HEK293 (cell line): ENCODE measurements at regions not wholly inside any gene's neighbourhood (a gene's known extent, or its start where the extent isn't known, plus 50 kb on each side); places are given as distances from the start of the nearest gene placed in this dataset.

ENCODE experiments used
- CTCF ChIA-PET: fragments of 350-600 bp; formaldehyde crosslinking; extraction: SDS; loops from one replicate; lab custom pipeline; 2021; ENCODE audit warnings: antibody characterized with exemption; lab: Yijun Ruan, JAX
- POLR2A ChIA-PET: fragments of 300-600 bp; formaldehyde crosslinking; extraction: SDS; loops from one replicate; lab custom pipeline; 2020; ENCODE audit warnings: antibody characterized with exemption, inconsistent platforms; lab: Yijun Ruan, JAX
- H3K27ac ChIP-seq: fragments of 200-500 bp; sonication (Bioruptor generic); 2 replicates; pipeline ENCODE4 v1.5.1; 2014; ENCODE audit warnings: low read depth, low read length, control low read depth, inconsistent platforms; ENCODE audit errors: extremely low read depth
- H3K36me3 ChIP-seq, 2 experiments: fragments of 200-500 bp in 1 of 2; sonication (Bioruptor generic) in 1 of 2; 1 replicate in 1 of 2; 2 replicates in 1 of 2; pipeline ENCODE4 v1.5.1; 2014 to 2017; ENCODE audit warnings: inconsistent platforms in 2 of 2, low read length in 2 of 2; ENCODE audit not compliant: control insufficient read depth in 2 of 2, insufficient read depth in 1 of 2
- H3K4me1 ChIP-seq: fragments of 200-500 bp; sonication (Bioruptor generic); 2 replicates; pipeline ENCODE4 v1.5.1; 2014; ENCODE audit warnings: mild to moderate bottlenecking, low read length, inconsistent platforms; ENCODE audit not compliant: control insufficient read depth, insufficient read depth
- H3K4me3 ChIP-seq: 2 replicates; pipeline ENCODE4 v1.5.1; 2011; ENCODE audit warnings: low read depth, mild to moderate bottlenecking, control low read depth, low read length, moderate library complexity
- H3K9me3 ChIP-seq: fragments of 200-500 bp; sonication (Bioruptor generic); 2 replicates; pipeline ENCODE4 v1.5.1; 2014; ENCODE audit warnings: low read depth, low read length, inconsistent platforms; ENCODE audit not compliant: control insufficient read depth, insufficient read depth
- ELK4 ChIP-seq: IDR thresholded peaks from 2 replicates; pipeline ENCODE4 v1.6.1; 2011; ENCODE audit warnings: mild to moderate bottlenecking, low read depth, low read length, borderline replicate concordance
- ZBTB1 ChIP-seq: fragments of 450-650 bp; formaldehyde crosslinking; IDR thresholded peaks from 2 replicates; pipeline ENCODE4 v1.5.1; 2016; ENCODE audit warnings: missing biosample characterization, missing genetic modification characterization
- ZBTB44 ChIP-seq: fragments of 450-650 bp; IDR thresholded peaks from 2 replicates; pipeline ENCODE4 v1.5.1; 2018; ENCODE audit warnings: missing biosample characterization, mild to moderate bottlenecking, missing genetic modification characterization
- ZNF155 ChIP-seq: fragments of 450-650 bp; formaldehyde crosslinking; IDR thresholded peaks from 2 replicates; pipeline ENCODE4 v1.5.1; 2016; ENCODE audit warnings: missing biosample characterization, missing genetic modification characterization
- ZNF184 ChIP-seq: fragments of 450-650 bp; IDR thresholded peaks from 2 replicates; pipeline ENCODE4 v1.5.1; 2018; ENCODE audit warnings: missing biosample characterization, mild to moderate bottlenecking, missing genetic modification characterization
- ZNF26 ChIP-seq: fragments of 450-650 bp; formaldehyde crosslinking; IDR thresholded peaks from 2 replicates; pipeline ENCODE4 v1.5.1; 2016; ENCODE audit warnings: missing biosample characterization, missing genetic modification characterization
- ZNF394 ChIP-seq: fragments of 450-650 bp; formaldehyde crosslinking; IDR thresholded peaks from 2 replicates; pipeline ENCODE4 v1.5.1; 2016; ENCODE audit warnings: missing biosample characterization, missing genetic modification characterization, mild to moderate bottlenecking, moderate library complexity, borderline replicate concordance
- ZNF404 ChIP-seq: fragments of 450-650 bp; formaldehyde crosslinking; IDR thresholded peaks from 2 replicates; pipeline ENCODE4 v1.5.1; 2017; ENCODE audit warnings: missing biosample characterization, missing genetic modification characterization
- ZNF510 ChIP-seq: fragments of 450-650 bp; formaldehyde crosslinking; IDR thresholded peaks from 2 replicates; pipeline ENCODE4 v1.5.1; 2018; ENCODE audit warnings: mild to moderate bottlenecking, missing genetic modification characterization, missing biosample characterization; ENCODE audit not compliant: insufficient replicate concordance
- ZNF548 ChIP-seq: fragments of 450-650 bp; formaldehyde crosslinking; IDR thresholded peaks from 2 replicates; pipeline ENCODE4 v1.5.1; 2016; ENCODE audit warnings: missing biosample characterization, missing genetic modification characterization
- ZNF610 ChIP-seq: fragments of 450-650 bp; formaldehyde crosslinking; IDR thresholded peaks from 2 replicates; pipeline ENCODE4 v1.5.1; 2016; ENCODE audit warnings: missing biosample characterization, missing genetic modification characterization, borderline replicate concordance
- ZNF677 ChIP-seq: fragments of 450-650 bp; IDR thresholded peaks from 2 replicates; pipeline ENCODE4 v1.5.0; 2018; ENCODE audit warnings: missing biosample characterization, mild to moderate bottlenecking, missing genetic modification characterization, moderate library complexity
- ZNF707 ChIP-seq: fragments of 450-650 bp; formaldehyde crosslinking; IDR thresholded peaks from 2 replicates; pipeline ENCODE4 v1.5.1; 2016; ENCODE audit warnings: missing biosample characterization, missing genetic modification characterization
- ZSCAN23 ChIP-seq: fragments of 450-650 bp; formaldehyde crosslinking; IDR thresholded peaks from 2 replicates; pipeline ENCODE4 v1.5.1; 2016; ENCODE audit warnings: missing biosample characterization, missing genetic modification characterization
- ZSCAN5A ChIP-seq: fragments of 450-650 bp; formaldehyde crosslinking; IDR thresholded peaks from 2 replicates; pipeline ENCODE4 v1.5.1; 2016; ENCODE audit warnings: missing biosample characterization, missing genetic modification characterization
- TF ChIP-seq, protein P1 (sequence below): fragments of 450-650 bp; formaldehyde crosslinking; IDR thresholded peaks from 2 replicates; pipeline ENCODE4 v1.5.1; 2016; ENCODE audit warnings: missing biosample characterization, missing genetic modification characterization
- TF ChIP-seq, protein P2 (sequence below): fragments of 450-650 bp; formaldehyde crosslinking; IDR thresholded peaks from 2 replicates; pipeline ENCODE4 v1.5.1; 2016; ENCODE audit warnings: missing biosample characterization, missing genetic modification characterization
- TF ChIP-seq, protein P3 (sequence below): fragments of 450-650 bp; formaldehyde crosslinking; IDR thresholded peaks from 2 replicates; pipeline ENCODE4 v1.5.1; 2016; ENCODE audit warnings: missing biosample characterization, missing genetic modification characterization, borderline replicate concordance

DNA sequence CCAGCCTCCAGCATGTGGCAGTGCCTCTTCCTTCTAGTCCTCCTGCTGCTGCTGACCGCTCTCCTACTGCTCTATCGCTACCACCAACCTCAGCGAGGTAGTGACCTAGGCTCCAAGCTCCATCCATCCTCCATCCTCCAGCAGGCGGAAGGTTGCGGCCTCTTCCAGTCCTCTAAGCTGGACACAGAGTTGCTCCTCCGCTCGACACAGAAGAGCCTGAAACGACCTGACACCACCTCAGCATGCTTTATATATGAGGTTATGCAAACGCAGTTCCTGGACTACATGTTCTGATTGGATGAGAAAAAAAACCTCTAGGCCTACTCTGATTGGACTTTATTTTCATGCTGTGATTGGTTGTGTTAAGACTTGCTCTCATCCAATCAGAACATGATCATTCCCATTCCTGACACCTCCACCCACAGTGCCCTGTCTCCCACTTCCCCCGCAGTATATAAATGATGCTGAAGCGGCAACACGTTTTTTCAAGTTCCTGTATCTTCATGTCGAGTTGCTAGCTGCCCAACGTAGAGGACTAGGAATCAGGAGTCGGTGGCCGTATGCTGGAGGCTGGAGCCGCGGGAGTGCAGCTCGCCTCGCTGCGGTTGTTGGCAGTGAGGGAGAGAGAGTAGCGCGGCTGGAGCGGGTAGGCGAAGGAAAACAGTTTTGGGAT lies 398.1 kb downstream of the KCNJ18 start:
- ChIA-PET CTCF (no interaction called here), POLR2A (no interaction called here)
- H3K36me3 ChIP-seq: no peaks in the 10 kb centered on the region
- no peaks in the 10 kb centered on the region for H3K4me1 ChIP-seq
- no peaks in the 10 kb centered on the region for H3K9me3 ChIP-seq
- H3K27ac ChIP-seq: no peak overlapping the region
- no peak overlapping the region for H3K4me3 ChIP-seq
- TF ChIP-seq ZNF404 (tag by site-specific recombination) (no peak), ZNF677 (tag by site-specific recombination) (no peak), ZNF548 (tag by site-specific recombination) (no peak), ZNF610 (tag by site-specific recombination) (no peak), ZNF510 (no peak), ZBTB1 (tag by site-specific recombination) (no peak), ZNF26 (tag by site-specific recombination) (no peak), ZBTB44 (no peak), ZNF155 (tag by site-specific recombination) (no peak), ZNF707 (tag by site-specific recombination) (no peak), ZSCAN5A (tag by site-specific recombination) (no peak), ZSCAN23 (tag by site-specific recombination) (no peak), ELK4 (no peak), ZNF394 (tag by site-specific recombination) (no peak), ZNF184 (tag by site-specific recombination) (no peak)
- TF ChIP-seq, protein P1, sequence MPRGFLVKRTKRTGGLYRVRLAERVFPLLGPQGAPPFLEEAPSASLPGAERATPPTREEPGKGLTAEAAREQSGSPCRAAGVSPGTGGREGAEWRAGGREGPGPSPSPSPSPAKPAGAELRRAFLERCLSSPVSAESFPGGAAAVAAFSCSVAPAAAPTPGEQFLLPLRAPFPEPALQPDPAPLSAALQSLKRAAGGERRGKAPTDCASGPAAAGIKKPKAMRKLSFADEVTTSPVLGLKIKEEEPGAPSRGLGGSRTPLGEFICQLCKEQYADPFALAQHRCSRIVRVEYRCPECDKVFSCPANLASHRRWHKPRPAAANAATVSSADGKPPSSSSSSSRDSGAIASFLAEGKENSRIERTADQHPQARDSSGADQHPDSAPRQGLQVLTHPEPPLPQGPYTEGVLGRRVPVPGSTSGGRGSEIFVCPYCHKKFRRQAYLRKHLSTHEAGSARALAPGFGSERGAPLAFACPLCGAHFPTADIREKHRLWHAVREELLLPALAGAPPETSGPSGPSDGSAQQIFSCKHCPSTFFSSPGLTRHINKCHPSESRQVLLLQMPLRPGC: no peak
- TF ChIP-seq, protein P2, sequence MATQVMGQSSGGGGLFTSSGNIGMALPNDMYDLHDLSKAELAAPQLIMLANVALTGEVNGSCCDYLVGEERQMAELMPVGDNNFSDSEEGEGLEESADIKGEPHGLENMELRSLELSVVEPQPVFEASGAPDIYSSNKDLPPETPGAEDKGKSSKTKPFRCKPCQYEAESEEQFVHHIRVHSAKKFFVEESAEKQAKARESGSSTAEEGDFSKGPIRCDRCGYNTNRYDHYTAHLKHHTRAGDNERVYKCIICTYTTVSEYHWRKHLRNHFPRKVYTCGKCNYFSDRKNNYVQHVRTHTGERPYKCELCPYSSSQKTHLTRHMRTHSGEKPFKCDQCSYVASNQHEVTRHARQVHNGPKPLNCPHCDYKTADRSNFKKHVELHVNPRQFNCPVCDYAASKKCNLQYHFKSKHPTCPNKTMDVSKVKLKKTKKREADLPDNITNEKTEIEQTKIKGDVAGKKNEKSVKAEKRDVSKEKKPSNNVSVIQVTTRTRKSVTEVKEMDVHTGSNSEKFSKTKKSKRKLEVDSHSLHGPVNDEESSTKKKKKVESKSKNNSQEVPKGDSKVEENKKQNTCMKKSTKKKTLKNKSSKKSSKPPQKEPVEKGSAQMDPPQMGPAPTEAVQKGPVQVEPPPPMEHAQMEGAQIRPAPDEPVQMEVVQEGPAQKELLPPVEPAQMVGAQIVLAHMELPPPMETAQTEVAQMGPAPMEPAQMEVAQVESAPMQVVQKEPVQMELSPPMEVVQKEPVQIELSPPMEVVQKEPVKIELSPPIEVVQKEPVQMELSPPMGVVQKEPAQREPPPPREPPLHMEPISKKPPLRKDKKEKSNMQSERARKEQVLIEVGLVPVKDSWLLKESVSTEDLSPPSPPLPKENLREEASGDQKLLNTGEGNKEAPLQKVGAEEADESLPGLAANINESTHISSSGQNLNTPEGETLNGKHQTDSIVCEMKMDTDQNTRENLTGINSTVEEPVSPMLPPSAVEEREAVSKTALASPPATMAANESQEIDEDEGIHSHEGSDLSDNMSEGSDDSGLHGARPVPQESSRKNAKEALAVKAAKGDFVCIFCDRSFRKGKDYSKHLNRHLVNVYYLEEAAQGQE (tag by site-specific recombination): no peak
- TF ChIP-seq, protein P3, sequence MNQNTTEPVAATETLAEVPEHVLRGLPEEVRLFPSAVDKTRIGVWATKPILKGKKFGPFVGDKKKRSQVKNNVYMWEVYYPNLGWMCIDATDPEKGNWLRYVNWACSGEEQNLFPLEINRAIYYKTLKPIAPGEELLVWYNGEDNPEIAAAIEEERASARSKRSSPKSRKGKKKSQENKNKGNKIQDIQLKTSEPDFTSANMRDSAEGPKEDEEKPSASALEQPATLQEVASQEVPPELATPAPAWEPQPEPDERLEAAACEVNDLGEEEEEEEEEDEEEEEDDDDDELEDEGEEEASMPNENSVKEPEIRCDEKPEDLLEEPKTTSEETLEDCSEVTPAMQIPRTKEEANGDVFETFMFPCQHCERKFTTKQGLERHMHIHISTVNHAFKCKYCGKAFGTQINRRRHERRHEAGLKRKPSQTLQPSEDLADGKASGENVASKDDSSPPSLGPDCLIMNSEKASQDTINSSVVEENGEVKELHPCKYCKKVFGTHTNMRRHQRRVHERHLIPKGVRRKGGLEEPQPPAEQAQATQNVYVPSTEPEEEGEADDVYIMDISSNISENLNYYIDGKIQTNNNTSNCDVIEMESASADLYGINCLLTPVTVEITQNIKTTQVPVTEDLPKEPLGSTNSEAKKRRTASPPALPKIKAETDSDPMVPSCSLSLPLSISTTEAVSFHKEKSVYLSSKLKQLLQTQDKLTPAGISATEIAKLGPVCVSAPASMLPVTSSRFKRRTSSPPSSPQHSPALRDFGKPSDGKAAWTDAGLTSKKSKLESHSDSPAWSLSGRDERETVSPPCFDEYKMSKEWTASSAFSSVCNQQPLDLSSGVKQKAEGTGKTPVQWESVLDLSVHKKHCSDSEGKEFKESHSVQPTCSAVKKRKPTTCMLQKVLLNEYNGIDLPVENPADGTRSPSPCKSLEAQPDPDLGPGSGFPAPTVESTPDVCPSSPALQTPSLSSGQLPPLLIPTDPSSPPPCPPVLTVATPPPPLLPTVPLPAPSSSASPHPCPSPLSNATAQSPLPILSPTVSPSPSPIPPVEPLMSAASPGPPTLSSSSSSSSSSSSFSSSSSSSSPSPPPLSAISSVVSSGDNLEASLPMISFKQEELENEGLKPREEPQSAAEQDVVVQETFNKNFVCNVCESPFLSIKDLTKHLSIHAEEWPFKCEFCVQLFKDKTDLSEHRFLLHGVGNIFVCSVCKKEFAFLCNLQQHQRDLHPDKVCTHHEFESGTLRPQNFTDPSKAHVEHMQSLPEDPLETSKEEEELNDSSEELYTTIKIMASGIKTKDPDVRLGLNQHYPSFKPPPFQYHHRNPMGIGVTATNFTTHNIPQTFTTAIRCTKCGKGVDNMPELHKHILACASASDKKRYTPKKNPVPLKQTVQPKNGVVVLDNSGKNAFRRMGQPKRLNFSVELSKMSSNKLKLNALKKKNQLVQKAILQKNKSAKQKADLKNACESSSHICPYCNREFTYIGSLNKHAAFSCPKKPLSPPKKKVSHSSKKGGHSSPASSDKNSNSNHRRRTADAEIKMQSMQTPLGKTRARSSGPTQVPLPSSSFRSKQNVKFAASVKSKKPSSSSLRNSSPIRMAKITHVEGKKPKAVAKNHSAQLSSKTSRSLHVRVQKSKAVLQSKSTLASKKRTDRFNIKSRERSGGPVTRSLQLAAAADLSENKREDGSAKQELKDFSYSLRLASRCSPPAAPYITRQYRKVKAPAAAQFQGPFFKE (tag by site-specific recombination): no peak
